NCI-H524 treated with DMSO at 0.1 percent for 48 hours (cell line): ENCODE measurements at regions not wholly inside any gene's neighbourhood (a gene's known extent, or its start where the extent isn't known, plus 50 kb on each side); places are given as distances from the start of the nearest gene placed in this dataset.
"Not testable (repeated sequence)": the region's sequence is repeated elsewhere in the genome, so short reads cannot be mapped to it uniquely, and the experiment has no call there.

Experiments used
- DNase-seq: peaks from one replicate; lab custom pipeline; 2025; lab: John Stamatoyannopoulos, UW

- DNase-seq: no peak
Observed at GRCh38 chr3:152621967-152622810, 212.7 kb upstream of the P2RY1 start.

- DNase-seq: no peak
Observed at GRCh38 chr3:152622811-152623167, 212.1 kb upstream of the P2RY1 start.

GRCh38 chr3:152623286-152623911 is 211.5 kb upstream of the P2RY1 start:
- DNase-seq: no peak

GRCh38 chr3:152626226-152626625 is 208.7 kb upstream of the P2RY1 start:
- DNase-seq: no peak

GRCh38 chr3:152628496-152628895 is 206.4 kb upstream of the P2RY1 start:
- no peak for DNase-seq

GRCh38 chr3:152629363-152630122 is 205.4 kb upstream of the P2RY1 start:
- no peak for DNase-seq

- DNase-seq: no peak
Observed at GRCh38 chr3:152635389-152635788, 199.5 kb upstream of the P2RY1 start.

GRCh38 chr3:152636651-152637050 is 198.3 kb upstream of the P2RY1 start:
- DNase-seq: no peak

GRCh38 chr3:152638214-152638613 is 196.7 kb upstream of the P2RY1 start:
- DNase-seq: no peak

GRCh38 chr3:152638707-152639450 is 196.1 kb upstream of the P2RY1 start:
- DNase-seq: no peak

- DNase-seq: no peak
Observed at GRCh38 chr3:152641198-152641597, 193.7 kb upstream of the P2RY1 start.

- no peak for DNase-seq
Observed at GRCh38 chr3:152642658-152643057, 192.3 kb upstream of the P2RY1 start.

GRCh38 chr3:152644478-152644877 is 190.5 kb upstream of the P2RY1 start:
- no peak for DNase-seq

GRCh38 chr3:152646004-152646403 is 188.9 kb upstream of the P2RY1 start:
- no peak for DNase-seq

GRCh38 chr3:152650177-152650576 is 184.8 kb upstream of the P2RY1 start:
- no peak for DNase-seq

- DNase-seq: not testable (repeated sequence)
Observed at GRCh38 chr3:152650923-152651322, 184.0 kb upstream of the P2RY1 start.

GRCh38 chr3:152656214-152656971 is 178.5 kb upstream of the P2RY1 start:
- no peak for DNase-seq

- no peak for DNase-seq
Observed at GRCh38 chr3:152656972-152657355, 178.0 kb upstream of the P2RY1 start.

GRCh38 chr3:152658977-152659720 is 175.8 kb upstream of the P2RY1 start:
- DNase-seq: no peak

- DNase-seq: no peak
Observed at GRCh38 chr3:152662157-152662556, 172.8 kb upstream of the P2RY1 start.

- DNase-seq: no peak
Observed at GRCh38 chr3:152664766-152665165, 170.2 kb upstream of the P2RY1 start.
